Neural progenitor cell (in vitro differentiated cells): ENCODE measurements at regions not wholly inside any gene's neighbourhood (a gene's known extent, or its start where the extent isn't known, plus 50 kb on each side); places are given as distances from the start of the nearest gene placed in this dataset.

Source experiments
- EZH2 ChIP-seq: fragments of 200-600 bp; sonication (generic); IDR thresholded peaks from 2 replicates; pipeline ENCODE4 v1.6.1; 2017; ENCODE audit warnings: antibody characterized with exemption, mild to moderate bottlenecking, moderate library complexity
- EZH2phosphoT487 ChIP-seq: fragments of 200-600 bp; sonication (generic); IDR thresholded peaks from 2 replicates; pipeline ENCODE4 v1.6.1; 2017; ENCODE audit warnings: antibody characterized with exemption
- TF ChIP-seq, protein P1 (sequence below): fragments of 200-600 bp; sonication (generic); IDR thresholded peaks from 2 replicates; pipeline ENCODE4 v1.5.1; 2017; ENCODE audit warnings: antibody characterized with exemption, mild to moderate bottlenecking

GRCh38 chr9:68627594-68627993, 77.4 kb upstream of the PIP5K1B start:
- TF ChIP-seq, protein P1, sequence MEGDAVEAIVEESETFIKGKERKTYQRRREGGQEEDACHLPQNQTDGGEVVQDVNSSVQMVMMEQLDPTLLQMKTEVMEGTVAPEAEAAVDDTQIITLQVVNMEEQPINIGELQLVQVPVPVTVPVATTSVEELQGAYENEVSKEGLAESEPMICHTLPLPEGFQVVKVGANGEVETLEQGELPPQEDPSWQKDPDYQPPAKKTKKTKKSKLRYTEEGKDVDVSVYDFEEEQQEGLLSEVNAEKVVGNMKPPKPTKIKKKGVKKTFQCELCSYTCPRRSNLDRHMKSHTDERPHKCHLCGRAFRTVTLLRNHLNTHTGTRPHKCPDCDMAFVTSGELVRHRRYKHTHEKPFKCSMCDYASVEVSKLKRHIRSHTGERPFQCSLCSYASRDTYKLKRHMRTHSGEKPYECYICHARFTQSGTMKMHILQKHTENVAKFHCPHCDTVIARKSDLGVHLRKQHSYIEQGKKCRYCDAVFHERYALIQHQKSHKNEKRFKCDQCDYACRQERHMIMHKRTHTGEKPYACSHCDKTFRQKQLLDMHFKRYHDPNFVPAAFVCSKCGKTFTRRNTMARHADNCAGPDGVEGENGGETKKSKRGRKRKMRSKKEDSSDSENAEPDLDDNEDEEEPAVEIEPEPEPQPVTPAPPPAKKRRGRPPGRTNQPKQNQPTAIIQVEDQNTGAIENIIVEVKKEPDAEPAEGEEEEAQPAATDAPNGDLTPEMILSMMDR, result no peak
- no peak for TF ChIP-seq EZH2
- TF ChIP-seq EZH2phosphoT487, result no peak
